Astrocyte of the cerebellum (primary cell): ENCODE measurements at regions not wholly inside any gene's neighbourhood (a gene's known extent, or its start where the extent isn't known, plus 50 kb on each side); places are given as distances from the start of the nearest gene placed in this dataset.

Experiments
- DNase-seq: peaks from one replicate; pipeline ENCODE4 v3.0.0-alpha.2; 2011; ENCODE audit warnings: low read depth
- H3K4me3 ChIP-seq: 2 replicates; pipeline ENCODE4 v1.5.1; 2011; ENCODE audit warnings: mild to moderate bottlenecking, low read depth, low read length, moderate library complexity
- CTCF ChIP-seq: IDR thresholded peaks from 2 replicates; pipeline ENCODE4 v1.5.1; 2012; ENCODE audit warnings: low read length, low read depth, moderate library complexity, mild to moderate bottlenecking; ENCODE audit errors: missing control alignments
- in situ Hi-C: cut with HindIII; loops from 2 replicates; pipeline ENCODE4 v1.10.0; 2017; ENCODE audit warnings: low sequenced_read_pairs

- no peak for TF ChIP-seq CTCF
- in situ Hi-C loops = no loop called here
- no peak for DNase-seq
- H3K4me3 ChIP-seq = no peak overlapping the region
Observed at GRCh38 chr2:47254464-47254863, 78.2 kb upstream of the CALM2 start.

- in situ Hi-C loops = no loop called here
- no peak for DNase-seq
- no peak for TF ChIP-seq CTCF
- H3K4me3 ChIP-seq = no peak overlapping the region
Observed at GRCh38 chr2:47253447-47253846, 77.1 kb upstream of the CALM2 start.

- no peak overlapping the region for H3K4me3 ChIP-seq
- TF ChIP-seq CTCF = no peak
- in situ Hi-C loops = no loop called here
- no peak for DNase-seq
Observed at GRCh38 chr2:47251404-47251675, 75.0 kb upstream of the CALM2 start.

- DNase-seq = no peak
- TF ChIP-seq CTCF = no peak
- no peak overlapping the region for H3K4me3 ChIP-seq
- in situ Hi-C loops = no loop called here
Observed at GRCh38 chr2:47250586-47251403, 74.5 kb upstream of the CALM2 start.

GRCh38 chr2:47249931-47250330 is 73.6 kb upstream of the CALM2 start:
- no peak for TF ChIP-seq CTCF
- no peak for DNase-seq
- no peak overlapping the region for H3K4me3 ChIP-seq
- in situ Hi-C loops = no loop called here

GRCh38 chr2:47249157-47249900 is 73.0 kb upstream of the CALM2 start:
- no peak for DNase-seq
- in situ Hi-C loops = no loop called here
- no peak overlapping the region for H3K4me3 ChIP-seq
- TF ChIP-seq CTCF = no peak
